Posterior cingulate gyrus (tissue), 11 donors: ENCODE measurements at regions not wholly inside any gene's neighbourhood (a gene's known extent, or its start where the extent isn't known, plus 50 kb on each side); places are given as distances from the start of the nearest gene placed in this dataset.
"Not testable (repeated sequence)": the region's sequence is repeated elsewhere in the genome, so short reads cannot be mapped to it uniquely, and the experiment has no call there.

ENCODE experiments used
- DNase-seq, 10 donors: peaks; one replicate each; pipeline versions ENCODE4 v3.0.0 to v3.0.0-alpha.2; 2020 to 2021; ENCODE audit warnings: mixed read lengths in 3 of 10
- intact Hi-C: fragments of 100-400 bp; cut with DNase I; formaldehyde crosslinking; loops from one replicate; pipeline ENCODE4 v1.15.1; 2023

DNA sequence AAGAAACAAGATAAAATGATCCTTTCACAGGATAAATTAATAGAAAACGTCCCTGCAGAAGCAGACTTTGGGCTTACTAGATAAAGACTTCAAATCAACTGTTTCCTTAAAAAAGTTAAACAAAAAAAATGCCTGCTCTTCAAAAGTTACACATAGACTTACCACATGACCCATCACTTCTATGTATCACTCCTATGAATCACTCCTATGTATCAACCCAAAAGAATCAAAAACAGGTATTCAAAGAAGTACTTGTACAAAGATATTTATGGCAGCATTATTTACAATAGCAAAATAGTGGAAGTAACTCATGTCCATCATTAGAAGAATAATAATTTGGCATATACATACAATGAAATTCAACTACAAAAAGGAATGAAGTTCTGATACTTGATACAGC lies 56.3 kb upstream of the PRDM9 start:
- no peak for DNase-seq
- intact Hi-C loops = no loop called here

DNA sequence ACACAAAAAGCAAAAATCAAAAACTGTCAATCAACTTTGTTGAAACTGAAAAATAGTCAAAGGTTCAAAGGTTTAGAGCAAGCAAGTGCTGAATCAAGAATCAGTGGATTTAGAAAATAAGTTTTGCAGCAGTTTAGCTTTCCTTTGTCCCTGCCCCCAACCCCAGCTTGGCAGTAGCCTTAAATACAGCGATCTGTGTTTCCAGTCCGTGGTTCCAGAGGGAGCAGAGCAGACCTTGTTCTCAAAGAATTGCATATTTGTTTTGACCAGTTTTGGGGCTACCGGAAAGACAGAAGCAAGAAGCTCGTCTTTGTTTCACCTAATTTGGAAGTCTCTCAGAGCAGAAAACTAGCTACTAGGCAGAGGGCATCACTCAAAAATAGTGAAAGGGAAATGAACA lies 57.2 kb upstream of the PRDM9 start:
- intact Hi-C loops = no loop called here
- no peak for DNase-seq

DNA sequence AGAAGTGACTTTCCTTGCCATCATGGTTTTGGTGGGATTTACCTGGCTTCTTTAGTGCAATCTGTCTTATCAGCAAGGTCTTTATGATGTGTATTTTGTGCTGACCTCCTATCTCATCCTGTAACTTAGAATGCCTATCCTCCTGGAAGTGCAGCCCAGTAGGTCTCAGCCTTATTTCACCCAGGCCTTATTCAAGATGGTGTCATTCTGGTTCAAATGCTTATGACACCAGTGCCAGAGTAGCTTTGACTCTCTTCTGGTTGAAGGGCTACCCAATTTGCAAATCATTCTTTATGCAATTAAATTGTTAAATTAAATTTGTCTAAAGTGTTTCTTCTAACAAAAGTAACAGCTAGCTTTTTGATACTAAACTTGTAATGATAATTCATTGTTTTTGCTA lies 58.8 kb upstream of the PRDM9 start:
- intact Hi-C loops = no loop called here
- no peak for DNase-seq

DNA sequence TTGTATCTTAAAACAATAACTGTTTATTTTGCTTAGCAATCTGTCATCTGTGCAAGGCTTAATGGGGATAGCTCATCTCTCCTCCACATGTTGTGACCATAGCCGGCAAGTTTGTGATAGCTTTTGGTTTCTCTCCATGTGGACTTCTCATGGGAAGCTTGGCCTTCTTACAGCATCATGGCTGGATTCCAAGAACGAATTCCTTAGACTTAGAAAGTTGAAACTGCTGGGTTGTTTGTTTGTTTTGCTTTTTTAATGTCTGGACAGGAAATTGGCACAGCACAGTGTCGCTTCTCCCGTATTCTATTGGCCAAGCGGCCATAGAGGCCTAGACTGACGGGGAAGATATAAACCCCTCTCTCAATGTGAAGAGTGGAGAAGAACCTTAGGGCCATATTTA lies 61.0 kb upstream of the PRDM9 start:
- no peak for DNase-seq

DNA sequence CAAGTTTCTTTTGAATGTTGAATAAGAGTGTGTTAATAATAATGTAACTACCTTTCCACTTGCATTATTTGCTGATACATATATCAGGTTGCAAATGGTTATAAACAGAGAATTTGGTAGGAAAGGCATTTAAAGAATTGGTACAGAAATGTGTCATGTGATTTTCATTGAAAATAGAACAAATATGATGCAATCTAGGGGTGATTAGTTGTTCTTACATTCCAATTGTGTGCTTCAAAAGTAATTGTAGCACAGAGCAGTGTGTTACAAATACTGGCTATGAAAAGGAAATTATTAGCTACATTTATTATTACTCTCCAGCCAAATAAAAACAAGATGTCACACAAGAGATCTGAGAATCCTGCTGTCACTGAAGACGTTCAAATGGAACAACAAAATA lies 61.8 kb upstream of the PRDM9 start:
- no peak for DNase-seq
- intact Hi-C loops = no loop called here

More for the DNA sequence above, 61.0 kb upstream of the PRDM9 start:
- intact Hi-C loops = no loop called here

DNA sequence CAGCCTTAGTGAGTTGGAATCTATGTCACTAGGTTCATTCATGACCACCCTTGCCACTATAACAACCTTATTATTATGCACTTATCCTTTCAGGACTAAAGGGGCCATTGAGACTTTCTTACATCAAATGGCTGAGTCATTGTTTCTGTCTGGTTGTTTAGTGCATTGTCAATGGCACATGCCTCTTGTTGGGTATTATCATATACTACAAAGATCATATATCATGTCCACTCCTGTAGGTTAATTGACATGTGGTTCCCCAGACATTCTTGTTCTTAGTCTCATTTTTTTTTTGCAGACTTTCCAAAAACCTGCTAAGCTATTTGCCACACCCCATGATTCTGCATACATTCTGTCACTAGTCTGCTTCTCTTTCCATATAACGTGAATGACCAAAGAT lies 66.7 kb upstream of the PRDM9 start:
- intact Hi-C loops = no loop called here
- DNase-seq = no peak

DNA sequence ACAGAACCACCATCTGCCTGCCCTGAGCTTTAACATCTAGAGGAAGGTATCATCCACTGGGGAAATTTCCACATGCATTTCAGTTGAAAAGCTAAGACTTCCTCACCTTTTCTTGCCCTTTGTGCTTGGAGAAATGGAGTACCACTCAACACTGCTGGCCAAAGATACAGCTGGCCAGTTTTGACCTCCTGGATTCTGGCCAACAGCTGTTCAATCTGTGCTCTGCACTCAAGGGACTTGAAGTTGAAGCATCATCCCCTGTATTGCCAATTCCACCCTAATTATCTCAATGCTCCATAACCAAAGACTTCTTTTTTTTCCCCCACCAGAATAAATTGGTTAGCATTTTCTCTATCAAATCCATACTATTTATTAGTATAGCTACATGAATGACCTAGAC lies 70.4 kb upstream of the PRDM9 start:
- intact Hi-C loops = no loop called here
- no peak for DNase-seq

DNA sequence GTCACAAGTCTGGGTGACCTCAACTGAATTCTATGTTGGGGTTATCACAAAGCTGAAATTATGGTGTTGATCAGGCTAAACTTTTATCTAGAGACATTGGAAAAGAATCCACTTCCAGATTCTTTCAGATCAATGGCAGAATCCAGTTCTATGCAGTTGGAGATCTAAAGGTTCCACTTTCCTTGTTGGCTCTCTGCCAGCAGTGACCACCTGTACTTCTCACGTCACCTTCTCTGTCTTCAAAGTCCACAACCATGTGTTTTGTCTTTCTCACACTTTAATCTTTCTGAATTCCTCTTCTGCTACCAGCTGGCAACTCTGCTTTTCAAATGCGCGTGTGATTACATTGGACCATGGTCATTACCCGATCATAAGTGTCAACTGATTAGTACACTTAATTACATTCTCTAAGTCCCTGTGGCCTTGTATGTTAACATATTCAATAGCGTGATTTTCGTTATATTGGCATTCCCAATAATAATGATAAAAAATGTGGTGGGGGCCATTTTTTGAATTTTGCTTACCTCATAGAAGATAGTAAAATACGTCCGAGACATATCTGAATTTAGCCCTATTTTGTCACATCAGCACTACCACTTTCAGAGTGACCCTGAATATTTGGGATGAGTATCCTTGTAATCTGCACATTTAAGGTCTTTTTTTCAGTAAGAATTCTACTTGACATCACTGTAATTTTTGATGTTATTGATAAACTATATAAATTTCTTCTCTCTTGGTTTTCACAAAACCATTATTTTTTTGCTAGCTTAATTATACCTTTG lies 73.7 kb upstream of the PRDM9 start:
- intact Hi-C loops = no loop called here
- no peak for DNase-seq

DNA sequence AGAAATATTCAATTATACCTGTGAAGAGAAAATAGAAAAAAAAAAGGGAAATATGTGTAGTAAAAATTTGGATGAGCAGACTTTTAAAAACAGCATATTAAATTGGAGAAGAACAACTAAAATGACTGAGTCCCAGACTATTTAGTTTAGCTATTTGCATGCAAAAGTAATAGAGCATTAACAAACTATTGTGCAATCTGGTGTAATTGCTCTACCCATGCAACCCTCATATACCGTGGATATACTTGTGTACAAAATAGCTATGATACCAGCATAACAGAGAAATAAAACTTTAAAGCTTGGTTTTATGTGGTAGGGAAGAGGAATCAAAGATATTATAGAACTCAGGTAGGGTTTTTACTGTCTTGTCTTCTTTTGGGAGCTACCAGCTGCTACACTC lies 78.7 kb upstream of the PRDM9 start:
- DNase-seq = no peak
- intact Hi-C loops = no loop called here

DNA sequence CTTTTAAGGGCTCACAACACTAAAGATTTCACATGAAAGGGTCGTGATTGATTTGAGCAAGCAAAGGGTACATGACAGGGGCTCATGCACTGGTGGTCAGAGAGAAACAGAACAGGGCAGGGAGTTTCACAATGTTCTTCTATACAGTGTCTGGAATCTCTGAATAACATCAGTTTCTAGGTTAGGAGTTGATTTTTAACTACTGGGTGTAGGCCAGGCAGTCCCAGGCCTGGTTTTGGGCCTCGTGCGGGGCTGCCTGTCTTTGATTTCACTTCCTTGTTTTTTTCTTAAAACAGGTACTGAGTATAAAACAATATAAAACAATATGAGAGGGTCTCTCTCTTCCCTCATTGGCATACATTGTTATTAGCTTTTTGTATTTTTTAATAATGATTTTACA lies 87.2 kb upstream of the PRDM9 start:
- DNase-seq, intact Hi-C loops: not testable (repeated sequence)

DNA sequence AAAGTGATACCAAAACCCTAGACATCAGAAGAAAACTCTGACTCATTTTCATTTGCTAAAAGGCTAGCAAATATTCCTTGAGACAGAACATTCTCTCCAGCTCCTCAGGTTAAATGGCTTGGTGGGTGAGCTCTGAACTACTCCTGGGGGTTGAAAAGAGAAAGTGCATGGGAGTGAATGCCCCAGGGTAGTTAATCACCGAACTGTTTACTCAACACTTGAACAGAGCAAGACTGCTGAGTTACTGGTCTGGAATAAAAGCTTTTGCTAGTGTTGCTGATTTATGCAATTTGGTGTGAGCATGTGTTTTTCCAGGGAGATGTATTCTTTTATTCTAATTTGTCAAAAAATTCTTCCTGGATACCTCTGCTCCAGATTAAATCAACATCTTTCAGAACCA lies 88.3 kb upstream of the PRDM9 start:
- DNase-seq = no peak
- intact Hi-C loops = no loop called here

DNA sequence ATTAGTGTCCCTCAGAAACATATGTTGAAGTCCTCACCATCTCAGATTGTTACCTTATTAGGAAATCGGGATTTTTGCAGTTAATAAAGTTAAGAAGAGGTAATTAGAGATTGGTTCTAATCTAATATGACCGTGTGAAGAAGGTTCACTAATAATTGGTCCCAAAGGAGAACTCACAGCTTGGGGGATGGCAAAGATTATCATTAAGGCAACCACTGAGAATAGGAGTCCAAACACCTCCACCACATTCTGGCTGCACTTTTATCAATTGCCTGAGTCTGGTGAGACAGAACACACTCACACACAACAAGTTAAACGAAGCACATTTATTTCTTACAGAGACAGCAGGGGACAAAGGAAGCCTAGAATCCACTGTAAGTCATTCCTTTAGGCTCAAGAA lies 94.9 kb upstream of the PRDM9 start:
- no peak for DNase-seq
- intact Hi-C loops = no loop called here

DNA sequence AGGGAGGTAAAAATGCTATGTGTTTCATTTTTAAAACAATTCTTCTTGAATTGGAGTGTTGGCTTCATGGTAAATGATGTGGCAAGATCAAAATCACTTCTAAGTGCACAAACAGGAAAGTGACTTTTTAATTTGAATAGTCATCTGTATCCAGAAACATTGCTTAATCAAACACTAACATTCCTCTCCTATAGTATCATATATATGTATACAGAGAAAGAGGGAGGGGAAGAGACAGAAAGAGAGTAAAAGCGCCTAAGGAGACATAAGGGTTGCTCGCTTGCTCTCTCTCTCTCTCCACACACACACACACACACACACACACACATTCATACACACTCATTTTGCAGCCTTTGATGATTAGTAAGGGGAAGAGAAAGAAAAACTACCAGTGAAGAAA lies 95.4 kb upstream of the PRDM9 start:
- intact Hi-C loops = no loop called here
- no peak for DNase-seq

DNA sequence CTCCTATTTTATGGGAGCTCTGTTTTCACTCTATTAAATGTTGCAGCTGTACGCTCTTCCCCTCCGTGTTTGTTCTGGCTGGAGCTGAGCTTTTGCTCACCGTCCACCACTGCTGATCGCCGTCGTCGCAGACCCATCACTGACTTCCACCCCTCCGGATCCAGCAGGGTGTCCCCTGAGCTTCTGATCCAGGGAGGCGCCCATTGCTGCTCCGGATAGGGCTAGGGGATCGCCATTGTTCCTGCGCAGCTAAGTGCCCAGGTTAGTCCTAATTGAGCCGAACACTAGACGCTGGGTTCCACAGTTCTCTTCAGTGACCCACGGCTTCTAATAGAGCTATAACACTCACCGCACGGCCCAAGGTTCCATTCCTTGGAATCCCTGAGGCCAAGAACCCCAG lies 96.2 kb upstream of the PRDM9 start:
- peak in 1 of 10 donors; percentile 39 for DNase-seq
- intact Hi-C loops = no loop called here

DNA sequence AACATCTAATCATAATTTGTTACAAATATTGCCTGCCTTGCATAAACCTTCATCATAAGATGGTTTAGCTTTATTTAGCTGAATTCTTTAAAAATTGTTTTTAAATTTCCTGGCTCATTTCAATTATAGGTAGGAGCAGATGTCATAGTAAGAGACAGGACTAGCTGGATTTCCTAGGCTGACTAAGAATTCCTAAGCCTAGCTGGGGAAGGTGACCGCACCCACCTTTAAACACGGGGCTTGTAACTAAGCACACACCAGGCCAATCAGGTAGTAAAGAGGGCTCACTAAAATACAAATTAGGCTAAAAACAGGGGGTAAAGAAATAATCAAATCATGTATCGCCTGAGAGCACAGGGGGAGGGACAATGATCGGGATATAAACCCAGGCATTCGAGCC lies 96.6 kb upstream of the PRDM9 start:
- DNase-seq, intact Hi-C loops: not testable (repeated sequence)

DNA sequence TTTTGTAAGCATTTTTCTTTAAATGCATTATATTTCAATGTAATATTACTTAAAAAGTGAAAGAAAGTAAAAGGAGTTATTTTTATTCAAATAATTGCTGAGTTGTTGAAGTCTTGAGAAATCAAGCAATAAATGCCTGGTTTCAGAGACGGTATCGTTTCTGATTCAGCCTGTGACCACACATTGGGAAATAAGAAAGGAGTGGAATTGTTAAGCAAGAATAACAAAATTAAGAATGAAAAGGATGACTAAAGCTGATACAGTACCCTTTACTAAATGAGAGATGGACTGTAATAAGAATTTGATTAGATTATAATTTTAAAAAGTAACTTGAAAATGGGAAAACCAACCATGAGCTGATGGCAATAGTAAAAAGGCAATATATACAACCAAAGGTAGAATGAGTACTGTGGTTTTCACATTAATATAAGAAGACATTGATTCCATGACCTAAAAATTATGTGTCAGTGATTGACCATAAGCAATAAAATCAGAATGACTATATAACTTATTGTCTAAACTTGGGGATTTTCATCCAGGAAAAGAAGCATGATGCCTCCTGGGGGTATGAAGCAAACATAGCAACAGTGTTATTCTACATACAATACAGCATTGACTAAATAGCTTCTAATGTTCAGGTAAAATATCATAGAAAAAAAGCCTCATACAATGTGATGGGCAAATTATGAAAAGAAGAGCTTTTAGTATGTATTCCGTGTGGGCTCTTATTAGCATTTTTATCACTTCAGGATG lies 101.9 kb upstream of the PRDM9 start:
- intact Hi-C loops = no loop called here
- no peak for DNase-seq

DNA sequence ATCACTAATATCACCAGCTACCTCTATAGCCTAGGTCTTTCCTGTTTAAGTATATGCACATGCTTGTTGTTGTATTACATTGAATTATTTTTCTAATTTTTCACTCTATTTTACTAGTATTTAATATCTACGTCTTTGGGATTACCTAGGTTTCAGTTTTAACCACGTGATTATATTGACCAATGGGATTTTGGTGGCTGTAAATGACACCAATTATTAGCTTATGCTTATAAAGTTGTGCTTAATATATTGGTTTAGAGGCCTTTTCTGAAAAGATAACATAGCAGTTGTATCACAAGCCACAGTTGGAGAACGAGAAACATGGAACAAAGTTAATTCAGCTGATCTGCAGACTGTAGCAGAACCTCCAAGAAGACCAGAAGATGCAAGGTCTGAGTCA lies 104.8 kb upstream of the PRDM9 start:
- intact Hi-C loops = no loop called here
- no peak for DNase-seq

DNA sequence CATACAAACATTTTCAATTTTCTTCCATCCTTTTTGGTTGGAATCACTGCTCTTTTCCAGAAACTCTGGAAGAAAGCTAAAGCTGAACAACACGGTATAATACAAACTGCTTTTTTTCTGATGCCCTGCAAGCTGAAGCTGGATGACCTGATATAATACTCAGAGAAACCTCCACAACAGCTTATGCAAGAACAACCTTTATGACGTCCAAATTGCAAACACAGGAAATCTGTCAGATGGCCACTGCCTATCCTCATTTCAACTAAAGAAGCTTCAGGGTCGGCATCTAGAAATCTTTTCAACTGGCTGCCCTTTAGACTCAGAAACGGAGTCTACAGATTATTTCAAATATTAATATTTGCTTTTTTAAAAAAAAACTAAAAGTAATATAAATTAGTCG lies 106.5 kb upstream of the PRDM9 start:
- no peak for DNase-seq
- intact Hi-C loops = no loop called here

DNA sequence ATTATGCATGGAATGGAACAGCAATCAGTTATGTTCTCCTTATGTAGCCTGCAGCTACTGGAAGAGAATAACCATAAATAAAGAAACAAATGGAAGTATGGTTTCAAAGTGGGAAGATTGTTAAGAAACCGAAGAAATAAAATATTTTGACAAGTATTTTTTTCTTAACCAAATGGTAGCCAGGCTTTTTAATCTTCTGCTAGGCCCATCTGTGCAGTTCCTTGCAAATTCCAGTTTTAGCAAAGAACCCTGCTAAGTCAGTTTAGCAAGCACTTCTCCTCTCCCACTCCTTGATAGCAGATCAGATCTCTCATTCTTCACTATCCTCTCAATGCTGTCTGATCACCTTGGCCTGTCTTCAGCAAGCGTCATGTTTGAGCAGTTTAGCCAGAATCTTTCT lies 111.1 kb upstream of the PRDM9 start:
- DNase-seq = no peak
- intact Hi-C loops = no loop called here

DNA sequence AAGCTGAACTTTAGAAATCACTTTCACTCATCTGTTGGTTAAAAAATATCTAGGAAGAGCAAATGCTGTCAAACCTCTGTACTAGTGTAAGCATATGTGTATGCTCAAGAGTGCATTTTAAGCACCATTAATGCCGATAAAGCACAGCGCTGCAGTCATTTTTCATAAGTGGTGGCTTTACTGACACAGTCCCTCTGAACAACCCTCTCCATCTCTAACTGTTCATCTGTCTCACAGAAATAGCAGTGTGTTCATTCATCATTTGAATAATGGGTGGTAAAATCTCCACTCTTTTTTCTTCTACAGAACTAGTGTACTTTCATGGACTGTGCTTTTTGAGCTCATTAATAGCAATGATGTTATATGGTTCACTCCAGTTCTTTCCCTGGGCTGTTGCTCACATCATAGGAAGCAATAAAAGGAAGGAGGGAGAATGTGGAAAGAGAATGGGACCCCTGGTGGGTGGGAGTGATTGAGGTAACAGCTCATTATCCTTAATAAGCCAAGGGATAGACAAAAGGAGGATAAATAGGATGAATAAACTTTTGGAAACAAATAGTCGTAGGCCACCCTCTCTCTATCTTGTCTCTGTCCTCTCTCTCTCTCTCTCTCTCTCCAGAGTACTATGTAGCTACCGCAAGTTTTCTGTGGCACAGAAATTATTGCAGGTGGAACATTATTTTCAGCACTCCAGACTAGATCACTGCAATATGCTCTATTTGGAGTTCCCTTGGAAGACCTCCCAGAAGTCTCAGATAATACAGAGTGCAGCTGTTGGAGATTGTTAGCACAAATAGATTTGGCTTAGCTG lies 117.9 kb upstream of the PRDM9 start:
- DNase-seq = peak in 1 of 10 donors; percentile 3
- intact Hi-C loops = no loop called here

DNA sequence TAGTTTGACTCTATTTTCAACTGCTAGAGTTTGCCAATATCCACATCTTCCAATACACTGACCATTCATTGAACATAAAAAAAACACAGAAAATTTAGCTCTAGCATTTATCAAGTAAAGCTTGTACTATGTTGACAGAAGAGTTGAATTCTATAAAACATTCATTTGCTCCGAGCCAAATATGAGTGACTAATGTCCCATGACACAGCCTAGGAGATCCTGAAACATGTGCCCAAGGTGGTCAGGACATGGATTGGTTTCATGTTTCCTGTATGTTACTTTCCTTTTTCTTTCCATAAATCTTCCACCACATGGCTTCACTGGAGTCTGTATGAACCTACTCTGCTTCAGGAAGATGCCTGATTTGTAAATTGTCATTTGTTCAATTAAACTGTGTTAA lies 122.4 kb upstream of the PRDM9 start:
- intact Hi-C loops = no loop called here
- no peak for DNase-seq
